Globus pallidus (tissue), 1 donor: ENCODE measurements at regions not wholly inside any gene's neighbourhood (a gene's known extent, or its start where the extent isn't known, plus 50 kb on each side); places are given as distances from the start of the nearest gene placed in this dataset.

Source experiments
- DNase-seq: peaks from one replicate; pipeline ENCODE4 v3.0.0-alpha.2; 2015; ENCODE audit warnings: low spot score

DNA sequence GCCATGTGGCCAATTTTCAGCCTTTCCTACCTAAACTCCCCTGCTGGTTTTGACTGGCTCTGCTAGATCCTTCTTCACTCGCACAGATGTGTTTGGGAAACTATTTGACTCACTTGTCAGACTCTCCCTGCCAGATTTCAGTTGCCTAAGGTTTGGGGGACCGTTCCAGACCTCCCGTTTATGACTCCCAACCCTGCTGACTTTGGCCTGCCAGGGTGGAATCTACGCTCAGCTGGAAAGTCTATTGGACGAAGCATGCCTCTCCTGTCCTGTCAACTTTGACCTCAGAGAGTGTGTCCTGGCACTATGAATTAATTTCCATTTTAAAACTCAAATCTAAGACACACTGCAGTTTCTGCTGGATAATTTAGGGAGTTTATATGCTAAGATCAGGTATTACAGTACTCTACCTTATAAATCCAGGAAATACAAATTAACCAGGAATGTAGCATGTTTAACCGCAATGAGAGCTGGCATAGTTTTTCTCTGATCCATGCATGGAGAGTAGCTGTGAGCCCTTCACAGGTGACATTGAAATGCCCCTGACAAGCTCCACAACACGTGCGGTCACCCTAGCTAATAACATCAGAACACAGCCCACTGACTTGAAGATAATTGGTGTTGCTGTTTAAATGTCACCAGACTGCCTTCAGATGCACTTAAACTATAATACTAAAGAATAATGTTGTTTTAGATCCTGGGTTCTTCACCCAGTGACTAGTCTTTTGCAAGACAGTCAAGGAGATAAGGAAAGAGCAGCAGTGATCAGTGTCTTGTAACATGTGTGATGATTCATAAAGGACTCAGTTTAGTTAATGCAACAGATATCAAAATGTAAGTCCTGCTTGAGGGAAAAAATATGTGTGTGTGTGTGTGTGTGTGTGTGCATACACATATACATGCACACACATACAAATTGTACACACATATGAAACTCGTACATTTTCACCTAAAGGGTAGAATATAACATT lies 223.0 kb upstream of the MCTP2 start:
- DNase-seq: no peak

DNA sequence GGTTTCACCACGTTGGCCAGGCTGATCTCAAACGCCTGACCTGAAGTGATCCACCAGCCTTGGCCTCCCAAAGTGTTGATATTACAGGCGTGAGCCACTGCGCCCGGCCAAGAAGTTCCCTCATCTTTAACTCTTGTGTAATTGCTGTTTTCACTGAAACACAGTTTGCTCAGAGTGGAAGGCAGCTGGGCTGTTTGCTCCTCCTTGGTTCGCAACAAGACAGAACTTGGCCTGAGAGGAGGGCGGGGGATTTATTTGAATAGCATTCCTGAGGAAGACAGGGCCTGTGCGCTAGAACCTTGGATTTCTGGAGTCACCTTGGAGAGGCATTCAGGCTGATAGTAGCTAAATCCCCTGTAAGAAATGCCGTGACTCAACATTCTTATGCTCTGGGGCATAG lies 226.7 kb upstream of the MCTP2 start:
- DNase-seq: no peak

DNA sequence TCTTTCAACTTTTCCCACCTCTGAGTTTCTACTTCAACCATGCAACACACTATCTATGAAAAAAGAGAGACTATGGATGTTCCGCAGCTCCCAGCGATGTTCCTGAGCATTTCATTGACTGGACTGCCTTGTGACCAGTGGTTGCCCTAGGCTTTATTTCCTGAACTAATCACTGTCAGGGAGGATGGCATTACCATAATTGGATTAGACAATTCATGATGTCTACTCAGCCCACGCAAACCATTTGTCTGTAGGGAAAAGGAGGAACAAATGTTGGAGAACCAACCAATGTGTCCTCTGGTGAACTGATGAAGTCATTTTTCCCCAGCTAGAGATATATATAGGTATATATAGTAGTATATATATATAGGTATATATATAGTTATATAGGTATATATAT lies 229.3 kb upstream of the MCTP2 start:
- no peak for DNase-seq

DNA sequence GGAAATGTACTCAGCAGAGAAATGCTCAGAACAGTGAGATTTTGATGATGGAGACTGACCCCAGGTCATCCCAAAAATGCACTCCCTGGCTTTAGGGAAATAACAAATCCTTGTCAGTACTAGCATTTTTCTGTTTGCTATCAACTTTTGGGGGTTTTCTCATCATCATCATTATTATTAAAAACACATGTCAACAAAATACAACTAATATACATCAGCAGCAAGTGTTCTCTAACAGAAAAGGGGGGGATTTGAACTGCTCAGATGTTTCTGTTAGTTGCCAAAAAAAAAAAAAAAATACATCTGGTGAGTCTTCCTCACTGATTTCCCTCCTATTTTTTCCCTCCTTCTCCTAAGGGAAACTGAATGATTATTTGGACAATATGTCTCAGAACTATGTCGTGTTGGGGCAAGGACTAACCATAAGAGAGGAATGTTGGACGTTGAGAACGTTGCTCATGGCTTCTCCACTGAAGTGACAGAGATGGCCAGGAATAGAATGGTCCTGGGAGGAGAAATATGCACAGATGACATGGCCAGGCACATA lies 230.0 kb upstream of the MCTP2 start:
- DNase-seq: no peak

DNA sequence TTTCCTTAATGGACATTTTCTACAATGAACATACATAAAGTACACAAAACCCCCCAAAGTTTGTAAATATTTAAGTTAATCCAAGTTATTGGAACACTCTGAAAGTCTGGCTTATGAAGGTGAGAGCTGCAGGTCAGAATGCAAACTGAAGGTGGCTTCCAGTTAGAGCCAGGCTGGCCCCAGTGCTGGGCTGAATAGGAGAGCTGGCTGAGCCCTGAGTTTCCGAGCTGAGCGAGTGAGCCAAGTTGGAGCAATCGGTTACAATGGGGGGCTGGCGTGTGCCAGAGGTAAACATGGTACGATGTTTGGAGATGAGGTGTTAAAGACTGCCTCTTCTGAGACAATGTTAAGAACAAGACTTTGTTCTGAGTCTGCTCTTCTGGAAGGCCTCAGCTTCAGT lies 230.8 kb upstream of the MCTP2 start:
- DNase-seq: no peak

DNA sequence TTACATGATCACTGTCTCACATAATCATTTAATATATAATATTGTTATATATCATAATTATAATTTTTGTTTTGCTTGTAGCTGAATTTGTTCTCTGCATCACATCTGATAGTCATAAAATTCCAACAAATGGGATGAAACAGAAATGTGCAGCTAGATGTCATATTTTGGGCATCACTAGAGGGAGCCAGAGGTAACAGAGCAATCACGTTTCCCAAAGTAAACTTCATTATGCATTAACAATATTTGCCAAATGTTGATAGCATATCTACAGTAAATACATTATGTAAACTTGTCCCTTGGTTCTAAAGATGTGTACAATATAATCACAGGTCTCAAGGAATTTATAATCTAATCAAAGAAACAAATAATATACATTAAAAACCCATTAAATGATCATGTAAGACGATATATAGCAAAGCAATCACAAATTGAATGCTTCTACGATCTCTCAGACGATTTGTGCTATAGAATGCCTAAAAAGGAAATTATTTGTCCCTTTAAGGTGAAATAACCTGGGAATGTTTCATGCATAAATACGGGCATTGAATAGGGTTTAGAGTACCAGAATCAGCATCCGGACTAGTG lies 234.2 kb upstream of the MCTP2 start:
- DNase-seq: no peak

DNA sequence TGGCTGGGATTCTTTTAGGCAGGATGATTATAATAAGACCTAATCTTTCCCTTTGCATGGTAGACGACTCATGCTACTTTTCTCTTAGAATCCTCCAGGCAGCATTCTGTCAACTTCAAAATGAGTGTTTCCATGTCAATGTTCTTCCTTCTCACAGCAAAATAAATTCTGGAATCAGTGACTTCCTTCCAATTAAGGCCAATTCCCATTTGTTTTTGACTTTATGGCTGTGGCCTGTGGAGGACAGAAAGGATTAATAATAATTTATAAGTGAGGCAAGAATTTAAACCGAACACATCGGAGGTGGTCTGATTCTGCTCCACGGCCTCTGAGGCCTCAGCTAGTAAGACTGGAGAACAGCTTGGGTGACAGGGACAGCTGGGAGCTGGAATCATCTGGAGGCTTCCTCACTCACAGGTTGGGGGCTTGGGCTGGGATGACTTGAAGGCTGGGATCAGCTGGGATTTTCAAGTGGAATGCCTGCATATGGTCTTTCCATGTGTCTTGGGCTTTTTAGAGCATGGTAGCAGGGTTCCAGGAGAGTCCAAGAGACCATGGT lies 241.8 kb upstream of the MCTP2 start:
- DNase-seq: no peak

DNA sequence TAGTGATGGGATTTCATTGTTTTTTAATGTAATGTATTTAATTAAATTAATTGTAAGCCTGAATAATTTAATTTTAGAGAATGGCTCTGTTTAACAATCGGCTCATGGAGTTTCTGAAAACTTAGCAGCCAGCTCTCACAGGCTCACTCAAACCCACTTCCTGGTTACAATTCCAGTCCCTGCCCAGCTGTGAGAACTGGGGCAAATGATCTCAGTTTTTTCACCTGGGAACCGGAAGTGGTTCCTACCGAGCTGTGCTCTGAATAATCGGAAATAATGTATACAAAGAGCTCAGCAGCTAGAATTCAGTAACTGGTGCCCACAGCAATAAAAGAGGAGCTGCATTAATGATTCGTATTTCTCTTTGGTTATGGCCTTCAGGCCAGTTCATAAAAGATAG lies 244.3 kb upstream of the MCTP2 start:
- DNase-seq: no peak

DNA sequence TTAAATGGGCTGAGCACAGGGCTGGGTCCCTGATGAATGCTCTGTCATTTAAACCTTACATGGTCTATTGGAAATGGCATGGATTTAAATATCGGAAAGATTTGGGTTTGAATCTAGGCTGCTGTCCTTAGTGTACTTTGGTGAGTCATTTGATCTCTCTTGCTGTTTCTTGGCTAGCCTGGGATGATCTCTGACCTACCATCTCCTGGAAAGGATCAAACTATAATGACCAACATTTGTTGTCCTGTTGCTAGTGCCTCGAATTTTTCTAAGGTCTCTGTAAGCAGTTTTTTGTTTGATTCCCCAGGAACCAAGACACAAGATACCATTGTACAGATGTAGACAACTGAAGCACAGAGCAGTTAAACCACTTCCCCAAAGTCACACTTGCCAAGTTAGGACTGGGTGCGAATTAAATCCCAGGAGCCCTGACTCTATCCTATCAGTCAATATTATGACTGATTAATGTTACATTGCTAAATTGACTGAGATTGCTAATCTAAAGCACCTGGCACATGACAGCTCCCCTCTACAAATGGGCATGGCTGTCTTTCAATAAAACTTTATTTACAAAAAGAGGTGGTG lies 244.9 kb upstream of the MCTP2 start:
- DNase-seq: no peak

DNA sequence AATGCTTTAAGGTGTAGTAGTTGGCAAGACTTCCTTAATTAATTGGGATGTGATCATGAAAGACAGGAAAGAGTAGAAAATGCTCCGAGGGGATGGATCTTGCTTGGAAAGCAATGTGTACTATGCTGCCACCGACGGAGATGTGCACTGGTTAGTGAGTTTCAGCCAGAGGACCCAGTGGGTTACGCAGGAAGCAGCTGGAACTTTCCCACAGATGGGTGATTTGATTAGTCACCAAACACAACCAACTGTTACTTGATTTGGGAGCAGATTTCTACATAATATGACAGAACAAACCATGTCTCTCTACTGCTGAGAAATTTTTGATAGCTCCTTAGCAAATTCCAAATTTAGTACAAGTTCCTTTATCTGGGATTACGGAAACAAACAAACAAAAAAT lies 245.4 kb upstream of the MCTP2 start:
- no peak for DNase-seq

DNA sequence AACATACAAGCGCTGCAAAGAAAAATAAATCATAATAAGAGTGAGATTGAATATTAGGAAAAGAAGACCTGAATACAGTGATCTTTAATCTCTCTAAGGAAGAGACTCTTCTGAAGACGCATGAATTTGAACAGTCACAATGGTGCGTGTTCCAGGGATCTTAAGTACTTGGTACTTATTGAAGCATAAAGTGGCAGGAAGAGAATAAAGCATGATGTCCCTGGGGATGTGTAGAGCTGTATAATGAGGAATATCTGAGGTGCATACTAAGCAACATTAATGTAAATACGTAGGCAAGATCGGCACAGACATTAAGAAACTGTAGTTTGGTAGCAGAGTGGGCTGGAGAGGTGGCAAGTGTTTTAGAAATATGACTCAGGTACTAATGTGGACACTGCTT lies 246.2 kb upstream of the MCTP2 start:
- DNase-seq: no peak

DNA sequence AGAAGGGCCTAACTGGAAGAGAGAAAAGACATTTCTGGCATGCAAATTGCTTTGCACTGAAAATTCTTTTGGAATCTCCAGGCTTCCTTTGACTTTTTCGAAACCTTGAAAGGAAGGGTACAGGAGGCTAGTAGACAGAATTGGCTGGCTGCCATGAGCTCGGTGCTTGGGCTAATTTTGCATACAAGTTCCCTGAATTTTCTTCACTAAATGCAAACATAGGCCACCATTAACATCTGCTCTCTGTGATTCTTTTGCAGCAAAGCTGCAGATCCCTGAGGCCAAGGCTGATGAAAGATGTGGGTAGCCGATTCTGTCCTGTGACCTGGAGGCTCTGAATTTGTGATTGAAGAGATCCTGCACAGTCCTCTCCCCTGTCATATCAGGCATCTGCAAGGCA lies 247.8 kb upstream of the MCTP2 start:
- DNase-seq: no peak

DNA sequence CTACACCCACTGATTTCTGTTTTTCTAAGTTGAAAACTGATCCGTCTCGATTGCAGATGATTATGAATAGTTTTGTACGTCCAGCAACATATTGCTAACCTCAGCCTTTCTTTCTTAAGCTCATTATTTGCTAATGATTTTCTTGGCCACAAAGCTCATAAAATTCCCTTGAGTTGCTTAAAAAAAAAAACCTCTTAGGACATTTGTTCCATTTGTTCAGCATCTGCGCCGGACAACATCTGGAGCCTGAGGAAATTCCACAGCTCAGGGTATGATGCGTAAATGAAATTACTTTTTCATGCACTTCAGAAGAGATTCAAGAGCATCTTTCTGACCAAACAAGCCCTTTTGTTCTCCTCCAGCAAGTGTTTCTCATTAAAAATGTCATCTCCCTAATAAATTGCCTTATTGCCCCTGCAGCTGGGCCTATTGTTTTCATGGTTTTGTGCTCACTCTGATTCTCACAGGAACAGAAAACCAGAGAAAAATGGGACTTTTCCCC lies 249.1 kb upstream of the MCTP2 start:
- no peak for DNase-seq

DNA sequence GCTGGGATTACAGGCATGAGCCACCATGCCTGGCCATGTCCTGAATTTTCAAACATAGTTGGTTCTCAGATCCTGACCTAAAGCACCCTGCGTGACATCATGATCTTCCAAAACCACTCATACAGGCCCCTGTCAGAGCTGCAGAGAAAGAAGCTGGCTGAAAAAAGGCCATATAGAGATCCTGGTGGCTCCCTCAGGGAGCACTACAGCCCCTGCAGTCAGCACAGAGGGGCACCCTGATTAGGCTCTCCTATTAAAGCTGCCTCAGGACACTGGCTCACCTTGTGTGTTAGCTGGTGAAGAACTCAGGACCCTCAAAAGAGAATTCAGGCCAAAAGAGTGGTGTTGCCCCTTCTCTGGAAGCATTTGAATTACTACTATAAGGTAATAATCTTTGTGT lies 249.7 kb upstream of the MCTP2 start:
- DNase-seq: no peak

DNA sequence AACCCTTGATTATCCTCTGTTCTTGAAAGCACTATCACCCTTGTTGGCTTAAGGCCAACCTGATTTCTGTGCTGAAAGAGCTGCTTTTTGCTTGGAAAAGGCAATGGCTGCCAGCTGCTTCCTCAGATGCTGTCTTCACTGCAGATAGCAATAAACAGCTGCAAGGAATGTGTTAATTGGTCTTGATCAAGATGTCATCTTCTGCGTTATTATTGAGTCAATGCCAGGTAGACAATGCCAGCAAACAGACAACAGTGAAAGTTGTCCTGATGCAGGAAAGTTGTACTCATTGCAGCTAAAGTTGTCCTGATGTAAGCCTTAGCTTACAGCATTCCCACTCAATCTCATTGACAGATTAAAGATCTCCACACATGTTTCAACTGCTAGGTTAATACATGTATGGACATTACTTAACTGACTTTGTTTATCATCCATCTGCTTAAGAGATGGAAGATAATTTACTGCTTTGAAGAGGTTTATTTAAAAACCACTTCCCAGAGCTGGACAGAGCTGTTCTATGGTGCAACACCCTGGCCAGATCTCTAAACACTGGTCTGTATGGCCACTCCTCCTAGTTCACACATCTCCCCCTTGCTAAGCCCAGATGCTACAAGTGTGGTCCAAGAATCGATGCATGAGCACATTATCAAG lies 251.0 kb upstream of the MCTP2 start:
- DNase-seq: no peak

DNA sequence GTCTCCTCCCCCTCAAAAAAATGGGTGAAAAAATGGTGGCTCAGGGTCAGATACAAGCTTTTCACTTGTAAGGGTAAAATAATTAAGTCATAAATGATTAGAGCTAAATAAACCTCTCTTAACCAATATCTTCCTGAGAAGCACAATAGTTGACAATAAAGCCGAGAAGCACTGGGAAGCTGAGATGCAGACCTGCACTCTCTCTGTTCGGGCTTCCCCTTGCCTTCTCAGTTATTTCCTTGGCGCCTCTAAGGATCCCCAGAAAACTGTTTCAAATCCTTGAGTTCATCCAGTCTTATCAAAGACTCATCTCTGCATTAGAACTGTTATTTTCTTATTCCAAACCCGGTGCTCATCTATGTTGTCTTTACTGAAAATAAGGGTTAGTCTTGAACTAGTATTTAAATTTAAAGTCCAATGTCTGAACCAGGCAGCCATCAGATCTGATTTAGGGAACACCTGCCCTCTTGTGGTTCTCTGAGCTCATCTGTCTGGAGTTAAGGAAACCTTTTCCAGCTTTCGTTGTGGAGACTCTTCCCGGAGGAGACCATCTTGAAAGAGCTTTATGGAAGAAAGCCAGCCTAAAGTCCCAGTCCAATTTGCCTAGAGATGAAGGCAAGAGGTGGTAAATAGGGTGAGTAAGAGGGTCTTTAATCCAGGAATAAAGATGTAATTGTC lies 256.4 kb upstream of the MCTP2 start:
- no peak for DNase-seq

DNA sequence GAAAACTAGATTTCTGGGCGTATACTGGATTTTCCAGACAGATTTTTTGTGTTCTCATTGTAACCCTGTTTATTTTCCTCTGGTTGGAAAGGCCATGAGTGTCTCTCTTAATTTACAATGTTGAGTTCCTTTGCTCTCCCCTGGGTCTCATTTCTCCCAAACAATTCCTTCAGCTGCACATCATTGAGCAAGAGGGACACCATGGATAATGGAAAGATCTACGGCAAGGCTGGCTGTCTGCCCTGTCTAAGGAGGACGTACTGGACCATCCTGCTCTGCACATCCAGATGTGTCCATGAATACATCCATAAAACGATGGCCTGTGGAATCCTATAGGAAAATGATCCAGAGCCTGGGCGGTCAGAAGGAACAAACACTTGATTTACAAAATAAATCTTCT lies 258.1 kb upstream of the MCTP2 start:
- DNase-seq: no peak

DNA sequence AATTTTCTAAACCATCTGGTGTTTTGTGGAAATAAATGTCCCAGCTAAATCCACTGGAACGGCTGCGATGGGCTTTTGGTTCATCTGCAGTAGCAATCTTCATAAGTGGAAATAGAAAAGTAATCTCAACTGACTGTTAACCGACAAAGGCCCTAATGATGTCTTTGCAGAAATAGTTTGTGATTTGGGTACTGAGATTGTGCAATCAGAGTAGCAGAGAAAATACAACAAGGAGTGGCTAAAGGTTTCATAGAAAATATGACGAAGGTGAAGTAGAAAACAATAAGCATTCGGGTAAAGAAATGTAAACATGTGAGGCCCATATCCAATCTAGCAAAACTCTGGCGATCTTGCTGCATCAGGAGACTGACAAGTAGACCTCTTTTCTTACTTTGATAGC lies 262.6 kb upstream of the MCTP2 start:
- no peak for DNase-seq

DNA sequence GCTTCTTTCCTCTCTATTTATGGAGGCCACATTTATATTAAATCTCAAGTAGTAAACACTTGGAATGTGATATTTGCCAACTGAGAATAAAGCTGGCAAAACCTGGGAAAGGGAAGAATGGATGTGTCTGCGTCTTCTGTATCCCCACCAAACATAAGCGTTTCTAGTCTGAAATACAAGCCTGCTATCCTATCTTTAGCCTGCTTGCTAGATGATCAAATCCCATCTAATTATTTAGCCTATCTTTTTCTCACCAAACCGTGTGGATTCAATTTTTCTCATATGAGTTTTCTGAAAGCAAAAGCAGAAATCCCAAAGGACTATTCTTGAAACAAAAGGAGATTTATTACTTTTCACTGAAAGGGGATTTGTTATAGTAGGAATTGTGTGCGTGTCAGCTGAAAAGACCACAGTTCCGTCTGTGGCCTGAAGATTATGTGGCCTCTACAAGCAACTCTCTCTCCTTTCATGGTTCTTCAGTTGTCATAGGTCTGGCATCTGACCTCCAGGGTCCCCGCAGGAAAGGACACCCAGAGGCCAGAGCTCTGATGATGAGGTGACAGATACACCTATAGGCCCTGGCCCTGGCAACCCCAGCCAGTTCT lies 266.0 kb upstream of the MCTP2 start:
- no peak for DNase-seq

DNA sequence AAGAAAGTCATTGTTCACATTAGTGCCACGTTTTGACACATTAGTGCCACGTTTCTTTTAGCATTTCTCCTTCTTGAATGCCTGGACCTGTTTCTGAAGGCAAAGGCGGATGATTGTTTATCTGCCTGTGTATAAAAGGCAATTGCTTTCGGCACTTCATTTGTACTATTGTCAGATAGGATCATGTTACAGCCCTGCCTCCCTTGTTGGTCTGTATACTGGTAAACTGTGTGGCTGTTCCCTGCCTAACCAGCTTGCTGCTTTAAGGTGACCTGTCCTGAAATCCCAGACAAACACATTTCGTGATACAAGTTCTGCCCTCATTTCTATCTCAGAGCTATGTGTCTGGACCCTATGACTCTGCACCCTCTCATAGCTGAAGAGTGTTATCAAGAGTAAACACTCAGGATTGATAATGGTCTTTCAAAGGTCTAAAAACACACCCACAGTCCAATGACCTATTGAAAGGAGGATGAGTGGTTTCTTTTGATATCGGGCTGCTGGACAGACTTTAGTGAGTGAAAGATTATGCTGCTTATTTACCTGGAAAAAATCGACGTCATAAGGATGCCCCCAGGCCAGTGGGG lies 276.3 kb upstream of the MCTP2 start:
- DNase-seq: no peak

DNA sequence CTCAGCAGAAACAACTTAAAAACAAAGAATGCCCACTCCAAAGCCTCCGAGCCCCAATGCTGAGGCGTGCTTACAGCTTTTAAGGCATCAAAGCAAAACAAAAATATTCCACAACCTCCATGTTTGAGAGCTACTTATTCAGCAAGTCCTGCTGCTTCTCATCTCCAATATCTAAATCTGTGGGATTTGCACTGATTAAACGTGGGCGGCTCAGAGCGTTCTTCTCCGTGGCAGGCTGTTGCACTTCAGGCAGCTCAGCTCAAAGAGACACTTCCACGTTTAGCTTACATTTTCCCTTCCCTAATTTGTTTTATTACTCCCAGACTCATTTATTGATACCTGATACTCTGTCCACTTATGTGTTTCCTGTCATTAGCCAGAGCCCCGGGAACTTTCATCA lies 282.6 kb upstream of the MCTP2 start:
- no peak for DNase-seq
